OCI-LY3 (cell line): ENCODE measurements at regions not wholly inside any gene's neighbourhood (a gene's known extent, or its start where the extent isn't known, plus 50 kb on each side); places are given as distances from the start of the nearest gene placed in this dataset.

Source experiments
- H2AFZ ChIP-seq: fragments of 200-600, 300-600 bp; shearing (Covaris generic); 2 replicates; pipeline ENCODE4 v1.6.0; 2014; ENCODE audit warnings: antibody characterized with exemption, low read depth, low read length
- H3K27ac ChIP-seq: fragments of 200-600, 300-600 bp; sonication (generic); 2 replicates; pipeline ENCODE4 v1.5.1; 2014; ENCODE audit warnings: mild to moderate bottlenecking, low read length, moderate library complexity, mixed read lengths
- H3K27me3 ChIP-seq: fragments of 200-600, 300-600 bp; sonication (generic); 2 replicates; pipeline ENCODE4 v1.6.1; 2014; ENCODE audit warnings: low read depth, low read length, mixed read lengths
- H3K36me3 ChIP-seq: fragments of 200-600, 300-600 bp; sonication (generic); replicated peaks from 2 replicates; pipeline ENCODE3; 2014; ENCODE audit warnings: low read depth, low read length, mixed read lengths
- H3K4me1 ChIP-seq: fragments of 300-600, 200-600 bp; sonication (generic); 2 replicates; pipeline ENCODE4 v1.6.1; 2014; ENCODE audit warnings: low read length, mixed read lengths
- H3K4me2 ChIP-seq: fragments of 200-600, 300-600 bp; sonication (generic); 2 replicates; pipeline ENCODE4 v1.6.1; 2014; ENCODE audit warnings: low read length, mixed read lengths
- H3K4me3 ChIP-seq: fragments of 300-600, 200-600 bp; sonication (generic); 2 replicates; pipeline ENCODE4 v1.5.1; 2014; ENCODE audit warnings: antibody characterized with exemption, mild to moderate bottlenecking, low read length, moderate library complexity
- H3K79me2 ChIP-seq: fragments of 300-600, 200-600 bp; shearing (Covaris generic); 2 replicates; pipeline ENCODE4 v1.6.1; 2014; ENCODE audit warnings: mild to moderate bottlenecking, low read length, mixed read lengths
- H3K9ac ChIP-seq: fragments of 300-600, 200-600 bp; shearing (Covaris generic); 2 replicates; pipeline ENCODE4 v1.6.0; 2014; ENCODE audit warnings: mild to moderate bottlenecking, low read length, moderate library complexity
- H3K9me3 ChIP-seq: fragments of 200-600, 300-600 bp; shearing (Covaris generic); 2 replicates; pipeline ENCODE4 v1.6.1; 2014; ENCODE audit warnings: low read length, mixed read lengths; ENCODE audit not compliant: insufficient read depth
- H4K20me1 ChIP-seq: fragments of 200-600, 300-600 bp; sonication (generic); 2 replicates; pipeline ENCODE4 v1.6.1; 2016; ENCODE audit warnings: low read length, mixed read lengths; ENCODE audit not compliant: insufficient read depth
- EZH2phosphoT487 ChIP-seq: fragments of 200-600 bp; shearing (Covaris generic); IDR thresholded peaks from 2 replicates; pipeline ENCODE4 v1.6.1; 2018; ENCODE audit warnings: antibody characterized with exemption, mixed run types, low read depth
- TF ChIP-seq, protein P1 (sequence below): fragments of 200-600, 300-600 bp; sonication (generic); IDR thresholded peaks from 2 replicates; pipeline ENCODE4 v1.5.1; 2014; ENCODE audit warnings: antibody characterized with exemption, low read length, low read depth

- H3K79me2 ChIP-seq = no peaks in the 10 kb centered on the region
- no peaks in the 10 kb centered on the region for H4K20me1 ChIP-seq
- no peak overlapping the region for H3K4me3 ChIP-seq
- TF ChIP-seq EZH2phosphoT487 = no peak
- TF ChIP-seq, protein P1, sequence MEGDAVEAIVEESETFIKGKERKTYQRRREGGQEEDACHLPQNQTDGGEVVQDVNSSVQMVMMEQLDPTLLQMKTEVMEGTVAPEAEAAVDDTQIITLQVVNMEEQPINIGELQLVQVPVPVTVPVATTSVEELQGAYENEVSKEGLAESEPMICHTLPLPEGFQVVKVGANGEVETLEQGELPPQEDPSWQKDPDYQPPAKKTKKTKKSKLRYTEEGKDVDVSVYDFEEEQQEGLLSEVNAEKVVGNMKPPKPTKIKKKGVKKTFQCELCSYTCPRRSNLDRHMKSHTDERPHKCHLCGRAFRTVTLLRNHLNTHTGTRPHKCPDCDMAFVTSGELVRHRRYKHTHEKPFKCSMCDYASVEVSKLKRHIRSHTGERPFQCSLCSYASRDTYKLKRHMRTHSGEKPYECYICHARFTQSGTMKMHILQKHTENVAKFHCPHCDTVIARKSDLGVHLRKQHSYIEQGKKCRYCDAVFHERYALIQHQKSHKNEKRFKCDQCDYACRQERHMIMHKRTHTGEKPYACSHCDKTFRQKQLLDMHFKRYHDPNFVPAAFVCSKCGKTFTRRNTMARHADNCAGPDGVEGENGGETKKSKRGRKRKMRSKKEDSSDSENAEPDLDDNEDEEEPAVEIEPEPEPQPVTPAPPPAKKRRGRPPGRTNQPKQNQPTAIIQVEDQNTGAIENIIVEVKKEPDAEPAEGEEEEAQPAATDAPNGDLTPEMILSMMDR = no peak
- no peaks in the 10 kb centered on the region for H3K36me3 ChIP-seq
- peaks cover 16% of the 10 kb centered on the region for H3K27me3 ChIP-seq
- no peaks in the 10 kb centered on the region for H3K4me1 ChIP-seq
- H3K27ac ChIP-seq = no peak overlapping the region
- no peaks in the 10 kb centered on the region for H3K9me3 ChIP-seq
- H2AFZ ChIP-seq = no peak overlapping the region
- H3K4me2 ChIP-seq = no peak overlapping the region
- no peak overlapping the region for H3K9ac ChIP-seq
Observed at GRCh38 chr14:94707494-94707893, 62.4 kb downstream of the GSC start.

GRCh38 chr14:94706133-94706532, 63.8 kb downstream of the GSC start:
- no peaks in the 10 kb centered on the region for H3K9me3 ChIP-seq
- H3K27me3 ChIP-seq = peaks cover 10% of the 10 kb centered on the region
- TF ChIP-seq, protein P1 = no peak
- no peak for TF ChIP-seq EZH2phosphoT487
- H3K4me2 ChIP-seq = no peak overlapping the region
- no peak overlapping the region for H3K27ac ChIP-seq
- H3K36me3 ChIP-seq = no peaks in the 10 kb centered on the region
- no peaks in the 10 kb centered on the region for H4K20me1 ChIP-seq
- H3K79me2 ChIP-seq = no peaks in the 10 kb centered on the region
- H2AFZ ChIP-seq = no peak overlapping the region
- H3K4me1 ChIP-seq = no peaks in the 10 kb centered on the region
- H3K4me3 ChIP-seq = no peak overlapping the region
- H3K9ac ChIP-seq = no peak overlapping the region

- Histone ChIP-seq H3K36me3 (no peaks in the 10 kb centered on the region), H3K27ac (no peak overlapping the region), H3K9ac (no peak overlapping the region), H3K79me2 (no peaks in the 10 kb centered on the region), H2AFZ (no peak overlapping the region), H4K20me1 (no peaks in the 10 kb centered on the region), H3K4me2 (no peak overlapping the region), H3K9me3 (no peaks in the 10 kb centered on the region), H3K27me3 (no peaks in the 10 kb centered on the region), H3K4me1 (no peaks in the 10 kb centered on the region), H3K4me3 (no peak overlapping the region)
- TF ChIP-seq EZH2phosphoT487 = no peak
- TF ChIP-seq, protein P1 = no peak
Observed at GRCh38 chr14:94702629-94703028, 67.3 kb downstream of the GSC start.

DNA sequence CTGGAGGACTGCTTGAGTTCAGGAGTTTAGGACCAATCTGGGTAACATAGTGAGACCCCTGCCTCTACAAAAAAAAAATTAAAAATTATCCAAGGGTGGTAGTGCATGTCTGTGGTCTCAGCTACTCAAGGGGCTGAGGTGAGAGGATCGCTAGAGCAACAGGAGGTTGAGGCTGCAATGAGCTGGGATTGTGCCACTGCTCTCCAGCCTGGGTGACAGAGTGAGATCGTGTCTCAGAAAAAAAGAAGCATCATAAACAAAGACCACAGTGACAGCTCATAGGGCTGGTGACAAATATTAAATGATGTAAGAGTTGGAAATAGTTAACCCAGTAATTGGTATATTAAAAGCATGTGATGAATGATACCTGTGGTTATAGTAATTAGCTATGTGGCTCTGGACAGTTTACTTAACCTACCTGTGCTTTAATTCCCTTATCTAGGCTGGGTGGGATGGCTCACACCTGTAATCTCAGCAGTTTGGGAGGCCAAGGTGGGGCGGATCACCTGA, 68.0 kb downstream of the GSC start:
- TF ChIP-seq EZH2phosphoT487 = no peak
- TF ChIP-seq, protein P1 = no peak
- no peaks in the 10 kb centered on the region for H3K27me3 ChIP-seq
- no peaks in the 10 kb centered on the region for H3K9me3 ChIP-seq
- H3K4me1 ChIP-seq = no peaks in the 10 kb centered on the region
- no peaks in the 10 kb centered on the region for H4K20me1 ChIP-seq
- no peak overlapping the region for H2AFZ ChIP-seq
- H3K4me2 ChIP-seq = no peak overlapping the region
- H3K27ac ChIP-seq = no peak overlapping the region
- H3K9ac ChIP-seq = no peak overlapping the region
- no peak overlapping the region for H3K4me3 ChIP-seq
- H3K36me3 ChIP-seq = no peaks in the 10 kb centered on the region
- no peaks in the 10 kb centered on the region for H3K79me2 ChIP-seq
